ENCODE measurements at regions not wholly inside any gene's neighbourhood (a gene's known extent, or its start where the extent isn't known, plus 50 kb on each side); places are given as distances from the start of the nearest gene placed in this dataset.

GRCh38 chr15:92800013-92800412 is 100.1 kb upstream of the CHD2 start:
- TF ChIP-seq ZNF644 (CRISPR knock-in tag; IDR thresholded peaks at IDR 0.05; ENCODE audit: low read depth) (no peak), ARNT2 (CRISPR knock-in tag; IDR thresholded peaks at IDR 0.05; ENCODE audit: low read depth) (no peak), ZBTB8A (CRISPR knock-in tag; IDR thresholded peaks at IDR 0.05; ENCODE audit: borderline replicate concordance, low read depth) (no peak), GPBP1L1 (CRISPR knock-in tag; IDR thresholded peaks at IDR 0.05) (no peak), ZBTB21 (CRISPR knock-in tag; IDR thresholded peaks at IDR 0.05) (no peak), PITX1 (CRISPR knock-in tag; IDR thresholded peaks at IDR 0.05) (no peak), CTCF (CRISPR knock-in tag; IDR thresholded peaks at IDR 0.05) (no peak)
